Medulla oblongata (tissue), 1 donor: ENCODE measurements at regions not wholly inside any gene's neighbourhood (a gene's known extent, or its start where the extent isn't known, plus 50 kb on each side); places are given as distances from the start of the nearest gene placed in this dataset.
"Not testable (repeated sequence)": the region's sequence is repeated elsewhere in the genome, so short reads cannot be mapped to it uniquely, and the experiment has no call there.

Source experiments
- DNase-seq: peaks from one replicate; pipeline ENCODE4 v3.0.0-alpha.2; 2015; ENCODE audit errors: extremely low spot score

GRCh38 chr15:31178705-31179104 is 77.2 kb upstream of the TRPM1 start:
- DNase-seq = no peak

- no peak for DNase-seq
Observed at GRCh38 chr15:31179693-31180092, 78.2 kb upstream of the TRPM1 start.

DNA sequence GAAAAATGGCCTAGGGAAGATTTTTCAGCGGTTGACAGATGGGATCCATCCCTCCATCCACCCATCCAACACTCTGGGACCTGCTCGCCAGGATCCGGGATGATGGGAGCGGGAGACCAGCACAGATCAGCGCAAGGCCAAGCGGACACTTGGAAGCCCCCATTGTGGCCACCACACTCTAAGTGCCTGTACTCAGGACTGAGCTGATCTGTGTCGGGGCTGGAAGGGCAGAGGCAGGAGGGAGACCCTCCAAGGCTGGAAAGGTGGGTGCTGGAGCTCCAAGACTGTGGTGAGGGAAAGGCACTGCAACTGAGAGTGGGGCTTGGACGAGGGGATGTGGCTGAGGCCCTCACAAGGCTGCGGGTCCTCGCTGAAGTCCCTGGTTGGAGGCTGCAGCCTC is 91.8 kb upstream of the TRPM1 start:
- DNase-seq = no peak

GRCh38 chr15:31195871-31196270 is 94.3 kb upstream of the TRPM1 start:
- no peak for DNase-seq

DNA sequence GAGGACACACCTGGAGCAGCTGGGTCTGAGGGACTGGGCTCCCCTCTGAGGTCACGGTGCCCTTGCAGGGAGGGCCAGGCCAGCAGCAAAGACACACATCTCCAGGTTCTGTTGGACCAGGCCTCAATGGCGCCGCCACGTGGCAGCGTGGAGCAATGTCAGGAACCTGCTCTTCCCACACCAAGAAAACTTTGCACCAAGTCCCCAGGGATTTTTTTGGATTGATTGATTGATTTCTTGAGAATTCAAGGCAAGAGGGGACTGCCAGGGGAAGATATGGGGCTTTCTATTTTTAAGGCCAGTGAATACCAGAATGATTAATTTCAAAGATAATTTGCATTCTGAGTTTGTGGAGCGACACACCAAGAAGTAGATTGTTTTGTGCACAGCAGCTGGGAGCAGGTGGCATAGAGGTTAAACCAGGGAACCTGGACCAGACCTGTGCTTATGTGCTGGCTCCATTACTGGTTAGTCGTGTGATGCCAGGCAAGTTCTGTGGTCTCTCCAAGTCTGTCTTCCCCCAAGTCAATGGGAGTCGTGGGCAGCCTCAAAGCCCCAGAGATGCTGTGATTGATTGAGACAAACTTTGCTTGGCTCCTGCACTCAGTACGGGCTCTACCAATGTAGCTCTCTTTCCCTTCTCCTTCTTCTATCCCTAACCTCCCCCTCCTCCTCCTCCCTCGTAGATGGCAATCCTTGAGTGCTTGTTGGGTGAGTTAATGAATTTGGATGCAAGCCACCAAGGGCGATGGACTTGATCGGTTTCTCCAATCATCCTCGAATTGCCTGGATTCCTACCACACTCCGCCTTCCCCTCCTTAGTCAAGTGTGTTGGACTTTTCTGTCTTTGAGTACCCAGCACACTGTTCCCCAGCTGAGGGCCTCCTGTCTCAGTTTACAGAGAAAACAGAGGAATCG is 96.2 kb upstream of the TRPM1 start:
- no peak for DNase-seq

DNA sequence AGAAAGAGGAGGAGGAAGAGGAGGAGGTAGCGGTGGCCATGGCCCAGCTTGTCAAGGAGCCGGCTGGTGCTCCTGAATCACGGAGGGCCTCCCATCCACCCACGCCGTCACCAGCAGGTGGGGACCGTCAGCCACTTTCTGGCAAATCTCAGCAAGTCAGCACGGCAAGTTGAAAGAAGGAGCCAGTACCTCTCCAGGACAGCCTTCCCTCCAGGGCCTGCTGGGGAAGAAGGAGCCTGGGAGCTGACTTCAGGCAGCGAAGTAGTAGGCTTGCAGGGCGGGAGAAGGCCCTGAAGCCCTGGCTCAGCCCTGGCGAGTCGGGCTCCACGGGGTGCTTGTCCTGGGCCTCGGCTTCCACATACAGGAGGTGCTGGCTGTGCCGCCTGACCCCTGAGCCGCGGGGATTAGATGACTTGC is 99.2 kb upstream of the TRPM1 start:
- DNase-seq = peak; percentile 57

- DNase-seq = no peak
Observed at GRCh38 chr15:31202953-31203352, 101.4 kb upstream of the TRPM1 start.

DNA sequence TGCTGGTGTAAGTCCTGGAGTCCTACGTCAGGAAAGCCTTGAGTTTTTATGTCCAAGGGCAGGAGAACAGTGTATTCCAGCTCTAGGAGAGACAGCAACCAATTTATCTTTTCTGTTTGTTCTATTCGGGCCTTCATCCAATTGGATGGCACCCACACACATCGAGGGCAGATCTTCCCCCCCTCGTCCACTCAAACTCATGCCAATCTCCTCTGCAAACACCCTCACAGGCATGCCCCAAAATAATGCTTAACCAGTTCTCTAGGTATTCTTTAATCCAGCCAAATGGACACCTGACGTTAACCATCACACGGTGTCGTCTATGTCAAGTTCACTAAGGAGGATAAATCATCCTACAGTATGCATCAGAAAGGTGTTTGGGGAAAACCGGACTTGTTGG is 102.5 kb upstream of the TRPM1 start:
- DNase-seq = no peak

- DNase-seq = no peak
Observed at GRCh38 chr15:31206386-31207181, 105.1 kb upstream of the TRPM1 start.

DNA sequence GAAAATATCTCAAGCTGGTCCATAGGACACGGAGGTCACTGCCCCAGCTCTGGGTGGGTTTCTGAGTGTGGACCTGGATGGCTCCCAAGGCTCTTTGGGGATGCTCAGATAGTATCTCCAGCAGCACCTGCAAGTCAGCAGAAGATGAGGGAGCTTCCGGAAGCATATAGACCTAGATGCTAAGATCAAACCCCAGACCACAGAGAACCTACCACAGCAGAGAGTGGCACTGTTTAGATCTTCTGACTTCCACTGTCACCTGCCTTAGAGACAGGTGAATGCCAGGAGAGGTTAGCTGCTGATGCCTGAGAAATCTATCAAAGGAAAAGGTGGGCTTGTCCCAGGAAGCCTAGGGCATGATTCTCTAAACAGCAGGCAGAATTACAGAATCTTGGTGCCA is 105.7 kb upstream of the TRPM1 start:
- DNase-seq = no peak

DNA sequence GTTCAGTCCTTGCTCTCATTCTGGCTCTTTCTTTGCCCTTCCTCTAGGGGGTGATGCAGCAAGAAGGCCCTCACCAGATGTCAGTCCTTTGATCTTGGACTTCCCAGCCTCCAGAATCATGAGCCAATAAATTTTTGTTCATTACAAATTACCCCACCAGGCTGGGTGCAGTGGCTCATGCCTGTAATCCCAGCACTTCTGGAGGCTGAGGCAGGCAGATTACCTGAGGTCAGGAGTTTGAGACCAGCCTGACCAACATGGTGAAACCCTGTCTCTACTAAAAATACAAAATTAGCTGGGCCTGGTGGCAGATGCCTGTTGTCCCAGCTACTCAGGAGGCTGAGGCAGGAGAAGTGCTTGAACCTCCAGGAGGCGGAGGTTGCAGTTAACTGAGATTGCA is 106.3 kb upstream of the TRPM1 start:
- DNase-seq = not testable (repeated sequence)

DNA sequence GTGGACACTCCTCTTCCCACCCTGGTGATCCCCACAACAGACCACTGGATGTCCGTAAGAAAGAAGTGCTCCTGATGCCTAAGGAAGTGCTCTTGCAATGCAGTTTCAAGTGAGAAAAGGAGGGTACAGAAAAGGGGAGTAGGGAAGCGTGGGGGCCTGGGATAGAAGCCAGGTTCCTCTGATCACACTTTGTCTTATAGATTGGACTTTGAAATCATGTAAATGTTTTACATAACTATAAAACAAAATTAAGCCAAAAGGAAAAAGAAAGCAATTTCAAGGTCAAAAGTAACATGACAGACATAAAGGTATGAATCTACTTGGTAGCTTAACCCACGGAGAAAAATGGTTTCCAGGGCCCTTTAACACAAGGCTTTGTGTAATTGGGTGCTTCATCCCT is 107.3 kb upstream of the TRPM1 start:
- no peak for DNase-seq

GRCh38 chr15:31211353-31211752 is 109.8 kb upstream of the TRPM1 start:
- no peak for DNase-seq

GRCh38 chr15:31212326-31213080 is 111.0 kb upstream of the TRPM1 start:
- peak; percentile 63 for DNase-seq

DNA sequence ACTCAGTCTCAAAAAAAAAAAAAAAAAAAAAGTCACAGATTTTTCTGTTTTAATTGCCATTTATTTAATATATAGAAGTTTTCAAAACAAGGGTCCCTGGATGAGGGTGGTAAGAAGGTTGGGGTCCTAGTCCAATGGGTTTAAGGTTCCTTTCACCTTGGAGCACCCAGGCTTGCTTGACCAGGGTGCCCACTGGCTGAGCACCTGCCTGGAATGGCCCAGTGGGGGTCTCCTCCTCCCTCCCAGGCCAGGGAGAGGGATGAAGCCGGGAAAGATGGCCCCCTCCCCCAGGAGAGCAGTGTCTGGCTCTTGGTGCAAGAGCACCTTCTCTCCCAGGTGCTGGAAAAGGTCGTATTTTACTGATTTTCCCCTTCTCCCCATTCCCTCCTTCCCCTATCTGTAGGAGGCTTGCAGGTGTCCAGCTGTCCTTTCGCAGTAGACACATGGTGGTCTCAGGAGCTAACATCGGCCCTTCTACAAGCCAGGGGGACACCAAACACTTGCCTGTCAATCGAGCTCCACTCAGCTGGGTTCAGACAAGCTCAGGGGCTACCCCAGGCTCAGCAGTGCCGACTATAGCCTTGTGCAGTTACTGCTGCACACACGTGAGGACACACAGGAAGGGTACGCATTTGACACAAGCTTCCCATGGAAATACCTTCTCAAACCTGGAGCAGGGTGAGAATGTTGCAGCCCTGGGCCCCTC is 112.3 kb upstream of the KLF13 start:
- DNase-seq = no peak

GRCh38 chr15:31214864-31215489 is 111.7 kb upstream of the KLF13 start:
- no peak for DNase-seq

- peak; percentile 71 for DNase-seq
Observed at GRCh38 chr15:31215490-31216214, 111.0 kb upstream of the KLF13 start.

DNA sequence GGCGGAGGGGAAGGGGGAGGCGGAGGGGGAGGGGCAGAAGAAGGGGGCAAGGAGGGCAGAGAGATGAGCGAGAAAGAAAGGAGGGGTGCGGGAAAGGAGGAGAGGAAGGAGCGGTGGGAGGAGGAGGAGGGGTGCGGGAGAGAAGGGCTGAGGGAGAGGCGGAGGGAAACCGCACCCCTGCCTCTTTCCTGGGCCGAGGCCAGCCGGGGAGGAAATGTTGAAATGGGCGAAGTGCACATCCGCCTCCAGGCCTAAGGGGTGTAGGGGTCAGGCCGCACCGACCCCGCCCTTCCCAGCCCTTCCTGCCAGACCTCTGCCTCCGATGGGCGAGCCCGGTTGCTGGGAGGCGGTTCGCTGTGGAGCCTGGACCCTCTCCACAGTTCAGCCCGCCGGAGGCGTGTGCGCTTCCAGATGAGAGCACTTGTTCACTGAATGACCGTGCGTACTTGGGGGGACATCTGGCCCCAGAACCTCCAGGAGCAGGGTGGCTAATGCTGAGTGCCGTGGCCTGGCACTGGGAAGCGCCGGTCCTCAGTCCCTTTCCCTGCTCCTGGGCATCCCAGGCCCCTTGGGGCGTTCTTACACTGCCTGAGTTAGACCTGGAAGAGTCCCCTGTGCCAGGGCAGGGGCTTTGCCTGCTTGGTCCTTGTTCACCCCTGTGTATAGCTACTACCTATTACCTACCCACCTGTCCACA is 110.3 kb upstream of the KLF13 start:
- DNase-seq = peak; percentile 60

GRCh38 chr15:31217067-31217466 is 109.6 kb upstream of the KLF13 start:
- no peak for DNase-seq
